T-cell (primary cell): ENCODE measurements at regions not wholly inside any gene's neighbourhood (a gene's known extent, or its start where the extent isn't known, plus 50 kb on each side); places are given as distances from the start of the nearest gene placed in this dataset.

Source experiments
- ATAC-seq, 4 experiments: fragments of 200-7000 bp in 3 of 4; fragments of 150-1000 bp in 1 of 4; cut with Tn5 transposase; replicated peaks in 1 of 4; 1 replicate in 3 of 4; 2 replicates in 1 of 4; pipeline ENCODE4 v1.10.0; 2021; ENCODE audit warnings: moderate library complexity in 3 of 4, mild to moderate bottlenecking in 2 of 4, moderate number of reproducible peaks in 1 of 4
- CTCF ChIA-PET, 2 donors: fragments of 300-600 bp; sonication (Branson Sonifier 250); formaldehyde crosslinking; loops; one replicate each; lab custom pipeline; 2022; ENCODE audit warnings: antibody characterized with exemption in 2 of 2; lab: Charles Lee
- POLR2A ChIA-PET, 2 donors: fragments of 300-600 bp; sonication (Branson Sonifier 250); formaldehyde crosslinking; loops; one replicate each; lab custom pipeline; 2022; ENCODE audit warnings: antibody characterized with exemption in 2 of 2; lab: Charles Lee
- DNase-seq, 35 experiments: peaks; one replicate each; pipeline versions ENCODE4 v3.0.0 to v3.0.0-alpha.2; 2013 to 2023
- H3K27ac ChIP-seq: one replicate; pipeline ENCODE4 v1.5.1; 2013; ENCODE audit warnings: low read length
- H3K27me3 ChIP-seq, 2 experiments: replicated peaks in 1 of 2; 1 replicate in 1 of 2; 2 replicates in 1 of 2; pipeline versions ENCODE4 v1.6.1 to v1.7.0; 2013; ENCODE audit warnings: low read length in 1 of 2, mixed read lengths in 1 of 2; ENCODE audit not compliant: control insufficient read depth in 2 of 2, insufficient read depth in 2 of 2; ENCODE audit errors: extremely low read depth in 1 of 2
- H3K36me3 ChIP-seq, 2 donors: 1 replicate in 1 of 2; 2 replicates in 1 of 2; pipeline versions ENCODE4 v1.6.1 to v1.7.0; 2013; ENCODE audit warnings: low read length in 1 of 2; ENCODE audit not compliant: control insufficient read depth in 2 of 2, insufficient read depth in 1 of 2; ENCODE audit errors: extremely low read depth in 1 of 2
- H3K4me1 ChIP-seq, 2 experiments: 1 replicate in 1 of 2; 2 replicates in 1 of 2; pipeline versions ENCODE4 v1.6.1 to v1.7.0; 2013; ENCODE audit warnings: low read length in 2 of 2, mixed read lengths in 1 of 2; ENCODE audit not compliant: insufficient read depth in 2 of 2, control insufficient read depth in 1 of 2; ENCODE audit errors: extremely low read depth in 1 of 2
- H3K4me3 ChIP-seq, 2 donors: 1 replicate in 1 of 2; 2 replicates in 1 of 2; pipeline versions ENCODE4 v1.5.1 to v1.7.0; 2013; ENCODE audit warnings: mild to moderate bottlenecking in 2 of 2, low read length in 1 of 2, moderate library complexity in 1 of 2; ENCODE audit not compliant: control insufficient read depth in 1 of 2; ENCODE audit errors: extremely low read depth in 1 of 2
- H3K9me3 ChIP-seq: 2 replicates; pipeline ENCODE4 v1.7.0; 2013
- H3K27ac Mint-ChIP-seq, 2 donors: one replicate each; pipeline ENCODE4 v1.8.0; 2020 to 2021; ENCODE audit warnings: mild to moderate bottlenecking in 2 of 2, mixed read lengths in 2 of 2
- H3K27me3 Mint-ChIP-seq, 2 donors: one replicate each; pipeline ENCODE4 v1.8.0; 2021 to 2022; ENCODE audit warnings: mixed read lengths in 2 of 2
- H3K36me3 Mint-ChIP-seq: one replicate; pipeline ENCODE4 v1.8.0; 2021; ENCODE audit warnings: mixed read lengths
- H3K4me1 Mint-ChIP-seq, 3 donors: one replicate each; pipeline ENCODE4 v1.8.0; 2020 to 2022; ENCODE audit warnings: mixed read lengths in 3 of 3, mild to moderate bottlenecking in 1 of 3
- H3K4me3 Mint-ChIP-seq, 3 donors: one replicate each; pipeline ENCODE4 v1.8.0; 2020 to 2022; ENCODE audit warnings: mild to moderate bottlenecking in 3 of 3, mixed read lengths in 3 of 3, moderate library complexity in 3 of 3
- H3K9me3 Mint-ChIP-seq, 3 donors: one replicate each; pipeline ENCODE4 v1.8.0; 2020 to 2022; ENCODE audit warnings: mixed read lengths in 3 of 3
- WGBS: methylation state at CpG from one replicate; pipeline ENCODE4 v1.1.5; 2013; ENCODE audit warnings: missing lambda C conversion rate; ENCODE audit not compliant: insufficient coverage; 5-methylcytosine and 5-hydroxymethylcytosine counted together

- Histone ChIP-seq H3K27ac (no peak overlapping the region), H3K27me3 (no peaks in the 10 kb centered on the region), H3K4me1 (peaks cover 30 to 32% of the 10 kb centered on the region in 2 experiments), H3K4me3 (no peak overlapping the region), H3K9me3 (no peaks in the 10 kb centered on the region), H3K36me3 (no peaks in the 10 kb centered on the region)
- ChIA-PET CTCF (interaction anchor here in 1 of 2 donors (1.0 kb wide), 1 partner anchor 48 kb away, joined by 3 read pairs; no protein-coding TSS in a partner anchor), POLR2A (interaction anchor here in 1 of 2 donors (0.5 kb wide), 1 partner anchor 21 kb away, joined by 11 read pairs; no protein-coding TSS in a partner anchor)
- H3K4me3 Mint-ChIP-seq: no peak overlapping the region
- ATAC-seq (no peak), DNase-seq (no peak)
- no peak overlapping the region for H3K27ac Mint-ChIP-seq
- H3K4me1 Mint-ChIP-seq: peaks cover 41 to 54% (median 43%) of the 10 kb centered on the region in 3 donors
- H3K36me3 Mint-ChIP-seq: peaks cover 7% of the 10 kb centered on the region
- H3K27me3 Mint-ChIP-seq: no peaks in the 10 kb centered on the region
- H3K9me3 Mint-ChIP-seq: peaks cover 3 to 32% (median 4%) of the 10 kb centered on the region in 3 donors
These were observed 80.9 kb upstream of the TAB2 start for GRCh38 chr6:149236589-149236988.

DNA sequence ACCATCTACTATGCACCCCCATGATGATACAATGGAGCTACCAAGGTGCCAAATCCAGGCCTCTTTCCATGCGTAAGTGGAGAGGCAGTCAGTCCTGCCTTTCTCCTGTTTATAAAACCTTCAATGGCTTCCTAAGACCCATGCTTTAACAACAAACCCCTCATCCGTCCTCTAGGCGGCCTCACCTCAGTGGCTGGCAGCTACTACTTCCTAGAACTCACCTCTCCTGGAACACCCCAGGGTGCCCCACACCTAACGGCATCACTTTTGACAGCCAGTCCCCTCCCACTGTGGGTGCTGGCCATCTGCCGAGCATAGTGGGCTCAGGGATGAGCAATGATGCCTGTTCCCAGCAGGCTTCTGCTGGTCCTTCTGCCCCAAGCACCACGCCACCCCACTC, 80.0 kb upstream of the TAB2 start:
- Histone ChIP-seq H3K4me1 (peaks cover 24 to 29% of the 10 kb centered on the region in 2 experiments), H3K4me3 (no peak overlapping the region), H3K27ac (no peak overlapping the region), H3K27me3 (no peaks in the 10 kb centered on the region), H3K36me3 (no peaks in the 10 kb centered on the region), H3K9me3 (no peaks in the 10 kb centered on the region)
- DNase-seq: no peak
- H3K4me3 Mint-ChIP-seq: no peak overlapping the region
- H3K9me3 Mint-ChIP-seq: peaks cover 3 to 32% (median 4%) of the 10 kb centered on the region in 3 donors
- peaks cover 32 to 46% (median 35%) of the 10 kb centered on the region in 3 donors for H3K4me1 Mint-ChIP-seq
- POLR2A ChIA-PET: no interaction called here
- WGBS: 100% methylated on average over 6 of the region's 6 CpGs
- no peak overlapping the region for H3K27ac Mint-ChIP-seq
- no peaks in the 10 kb centered on the region for H3K27me3 Mint-ChIP-seq
- CTCF ChIA-PET: interaction anchor here in 1 of 2 donors (1.0 kb wide), 1 partner anchor 49 kb away, joined by 3 read pairs; no protein-coding TSS in a partner anchor
- no peak for ATAC-seq
- peaks cover 7% of the 10 kb centered on the region for H3K36me3 Mint-ChIP-seq

DNA sequence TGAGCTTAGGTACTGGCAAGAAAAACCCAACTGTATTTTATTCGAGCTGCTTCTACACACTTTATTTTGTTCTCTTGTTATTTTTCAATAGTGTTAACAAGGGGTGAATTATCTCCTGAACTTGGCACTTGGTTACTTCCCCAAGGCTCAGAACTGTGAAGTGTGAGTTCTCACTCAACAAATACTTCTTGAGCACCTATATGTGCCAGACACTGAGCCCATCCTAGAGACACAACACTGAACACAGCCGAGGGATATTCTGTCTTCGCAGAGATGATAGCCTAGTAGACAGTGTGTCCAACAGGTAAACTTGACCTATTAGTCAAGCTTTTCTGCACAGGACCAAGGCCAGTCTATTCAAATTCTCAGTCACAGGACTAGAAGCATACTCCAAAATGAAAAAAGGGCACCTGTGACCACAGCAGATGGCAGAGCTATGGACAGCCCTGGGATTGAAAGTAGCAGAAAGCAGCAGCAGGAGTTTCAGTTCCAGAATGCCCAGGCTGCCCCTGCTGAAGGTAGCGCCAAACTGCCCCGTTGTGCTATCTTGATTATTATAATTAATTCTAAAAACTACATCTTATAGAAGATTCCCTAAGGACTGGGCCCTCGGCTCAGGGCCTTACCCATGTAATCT, 77.8 kb upstream of the TAB2 start:
- peaks cover 3 to 32% (median 4%) of the 10 kb centered on the region in 3 donors for H3K9me3 Mint-ChIP-seq
- H3K27me3 Mint-ChIP-seq: no peaks in the 10 kb centered on the region
- no peak overlapping the region for H3K4me3 Mint-ChIP-seq
- CTCF ChIA-PET: no interaction called here
- Histone ChIP-seq H3K36me3 (no peaks in the 10 kb centered on the region), H3K27ac (no peak overlapping the region), H3K27me3 (no peaks in the 10 kb centered on the region), H3K4me1 (peaks cover 4 to 9% of the 10 kb centered on the region in 2 experiments), H3K4me3 (no peak overlapping the region), H3K9me3 (no peaks in the 10 kb centered on the region)
- POLR2A ChIA-PET: no interaction called here
- peaks cover 7% of the 10 kb centered on the region for H3K36me3 Mint-ChIP-seq
- DNase-seq (no peak), ATAC-seq (no peak)
- 100% methylated on average over 2 of the region's 6 CpGs for WGBS
- H3K4me1 Mint-ChIP-seq: peaks cover 20 to 31% (median 21%) of the 10 kb centered on the region in 3 donors
- no peak overlapping the region for H3K27ac Mint-ChIP-seq

- H3K27ac Mint-ChIP-seq: no peak overlapping the region
- no peak overlapping the region for H3K4me3 Mint-ChIP-seq
- H3K4me1 Mint-ChIP-seq: peaks cover 16 to 28% (median 24%) of the 10 kb centered on the region in 3 donors
- Histone ChIP-seq H3K9me3 (no peaks in the 10 kb centered on the region), H3K27ac (no peak overlapping the region), H3K36me3 (no peaks in the 10 kb centered on the region), H3K4me3 (no peak overlapping the region), H3K27me3 (no peaks in the 10 kb centered on the region), H3K4me1 (peaks cover 4 to 9% of the 10 kb centered on the region in 2 experiments)
- ATAC-seq (no peak), DNase-seq (no peak)
- H3K27me3 Mint-ChIP-seq: no peaks in the 10 kb centered on the region
- CTCF ChIA-PET: no interaction called here
- POLR2A ChIA-PET: no interaction called here
- peaks cover 3 to 28% (median 4%) of the 10 kb centered on the region in 3 donors for H3K9me3 Mint-ChIP-seq
- WGBS: no CpG with 5 or more reads among the region's 5 CpGs
- peaks cover 7% of the 10 kb centered on the region for H3K36me3 Mint-ChIP-seq
These were observed 74.6 kb upstream of the TAB2 start for GRCh38 chr6:149242883-149243282.

- no peaks in the 10 kb centered on the region for H3K27me3 Mint-ChIP-seq
- H3K4me3 Mint-ChIP-seq: no peak overlapping the region
- peaks cover 26 to 36% (median 35%) of the 10 kb centered on the region in 3 donors for H3K4me1 Mint-ChIP-seq
- CTCF ChIA-PET: no interaction called here
- H3K4me3 ChIP-seq: no peak overlapping the region
- POLR2A ChIA-PET: no interaction called here
- no peaks in the 10 kb centered on the region for H3K36me3 ChIP-seq
- no peak for DNase-seq
- H3K36me3 Mint-ChIP-seq: peaks cover 3% of the 10 kb centered on the region
- no peak overlapping the region for H3K27ac Mint-ChIP-seq
- H3K4me1 ChIP-seq: peaks cover 11 to 16% of the 10 kb centered on the region in 2 experiments
- H3K9me3 ChIP-seq: no peaks in the 10 kb centered on the region
- H3K9me3 Mint-ChIP-seq: peaks cover 0 to 16% (median 4%) of the 10 kb centered on the region in 3 donors
- no peak for ATAC-seq
- H3K27me3 ChIP-seq: no peaks in the 10 kb centered on the region
- WGBS: 80% methylated on average over 7 of the region's 7 CpGs
- H3K27ac ChIP-seq: no peak overlapping the region
These were observed 73.4 kb upstream of the TAB2 start for GRCh38 chr6:149244105-149244504.

- POLR2A ChIA-PET: no interaction called here
- Mint-ChIP-seq H3K4me1 (peaks cover 34 to 47% (median 44%) of the 10 kb centered on the region in 3 donors), H3K36me3 (no peaks in the 10 kb centered on the region), H3K27me3 (no peaks in the 10 kb centered on the region), H3K4me3 (peak overlapping the region in 1 of 3 donors; percentile 32), H3K27ac (peak overlapping the region; percentile 50 to 81), H3K9me3 (no peaks in the 10 kb centered on the region)
- 78% methylated on average over 10 of the region's 13 CpGs for WGBS
- Histone ChIP-seq H3K4me1 (peaks cover 11 to 18% of the 10 kb centered on the region in 2 experiments), H3K27me3 (no peaks in the 10 kb centered on the region), H3K4me3 (no peak overlapping the region), H3K36me3 (no peaks in the 10 kb centered on the region), H3K27ac (no peak overlapping the region), H3K9me3 (no peaks in the 10 kb centered on the region)
- peak in 1 of 35 experiments; percentile 31 for DNase-seq
- CTCF ChIA-PET: interaction anchor here in 1 of 2 donors (1.1 kb wide), 1 partner anchor 185 kb away, joined by 4 read pairs; no protein-coding TSS in a partner anchor
- ATAC-seq: peak in 1 of 4 experiments; percentile 23
These were observed 70.7 kb upstream of the TAB2 start for GRCh38 chr6:149246691-149247384.
